OCI-LY1 (cell line): ENCODE measurements at regions not wholly inside any gene's neighbourhood (a gene's known extent, or its start where the extent isn't known, plus 50 kb on each side); places are given as distances from the start of the nearest gene placed in this dataset.

Experiments used
- CTCF ChIP-seq: fragments of 200-600 bp; sonication (generic), shearing (Covaris generic); IDR thresholded peaks from 2 replicates; pipeline ENCODE4 v1.5.1; 2017; ENCODE audit warnings: mild to moderate bottlenecking, antibody characterized with exemption, low read length, moderate library complexity, mixed read lengths
- EZH2 ChIP-seq: fragments of 200-600 bp; sonication (generic), shearing (Covaris generic); IDR thresholded peaks from 2 replicates; pipeline ENCODE4 v1.8.0; 2017; ENCODE audit warnings: borderline replicate concordance, mixed run types, mild to moderate bottlenecking, antibody characterized with exemption, low read length, moderate library complexity, mixed read lengths

GRCh38 chr12:39188689-39189088 lies 254.2 kb downstream of the KIF21A start:
- TF ChIP-seq EZH2: no peak
- no peak for TF ChIP-seq CTCF
